Activated CD4-positive, alpha-beta T cell treated with anti-CD3 and anti-CD28 coated beads, Interleukin-2, amount 10 ng/mL, durations not matched to agents 7 days and 5 days (primary cell): ENCODE measurements at regions not wholly inside any gene's neighbourhood (a gene's known extent, or its start where the extent isn't known, plus 50 kb on each side); places are given as distances from the start of the nearest gene placed in this dataset.
"Not testable (repeated sequence)": the region's sequence is repeated elsewhere in the genome, so short reads cannot be mapped to it uniquely, and the experiment has no call there.

Experiments used
- CTCF ChIA-PET: fragments of 350-600 bp; sonication (Branson Sonifier 250); formaldehyde crosslinking; loops from one replicate; lab custom pipeline; 2021; ENCODE audit warnings: antibody characterized with exemption; lab: Charles Lee
- POLR2A ChIA-PET: fragments of 350-600 bp; sonication (Branson Sonifier 250); formaldehyde crosslinking; loops from one replicate; lab custom pipeline; 2021; ENCODE audit warnings: antibody characterized with exemption; lab: Charles Lee
- DNase-seq: peaks from one replicate; pipeline ENCODE4 v3.0.0-alpha.2; 2020
- H3K27ac Mint-ChIP-seq: one replicate; pipeline ENCODE4 v1.8.0; 2021; ENCODE audit warnings: mild to moderate bottlenecking, moderate library complexity, mixed read lengths
- H3K27me3 Mint-ChIP-seq: one replicate; pipeline ENCODE4 v1.8.0; 2021; ENCODE audit warnings: mixed read lengths
- H3K36me3 Mint-ChIP-seq: one replicate; pipeline ENCODE4 v1.8.0; 2021; ENCODE audit warnings: low read depth, mixed read lengths
- H3K4me1 Mint-ChIP-seq: one replicate; pipeline ENCODE4 v1.8.0; 2021; ENCODE audit warnings: mixed read lengths
- H3K4me3 Mint-ChIP-seq: one replicate; pipeline ENCODE4 v1.8.0; 2021; ENCODE audit warnings: mild to moderate bottlenecking, moderate library complexity, mixed read lengths
- H3K9me3 Mint-ChIP-seq: one replicate; pipeline ENCODE4 v1.8.0; 2021; ENCODE audit warnings: mixed read lengths

DNA sequence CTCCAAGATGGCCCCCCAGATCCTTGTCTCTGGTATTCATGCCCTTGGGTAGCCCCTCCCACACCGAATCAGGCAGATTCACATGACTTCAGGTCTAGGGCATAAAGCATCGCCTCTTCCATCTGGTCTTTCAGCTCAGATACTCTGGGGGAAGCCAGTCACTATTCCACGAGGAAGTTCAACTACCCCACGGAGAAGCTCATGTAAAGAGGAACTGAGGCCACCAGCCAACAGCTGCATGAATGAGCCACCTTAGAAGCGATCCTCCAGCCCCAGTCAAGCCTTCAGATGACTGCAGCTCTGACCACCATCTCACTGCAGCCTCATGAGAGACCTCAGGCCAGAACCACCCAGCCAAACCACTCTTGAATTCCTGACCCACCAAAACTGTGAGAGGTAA, 54.1 kb downstream of the SOCS3 start:
- Mint-ChIP-seq H3K4me3 (no peak overlapping the region), H3K4me1 (peaks cover 7% of the 10 kb centered on the region), H3K27ac (no peak overlapping the region), H3K36me3 (peaks cover 2% of the 10 kb centered on the region), H3K9me3 (peaks cover 16% of the 10 kb centered on the region), H3K27me3 (peaks cover 4% of the 10 kb centered on the region)
- ChIA-PET POLR2A (no interaction called here), CTCF (interaction anchor here (1.1 to 2.4 kb wide), 7 partner anchors 9 to 119 kb away, joined by 3 to 7 read pairs (median 5); no protein-coding TSS in a partner anchor)
- DNase-seq, result no peak

DNA sequence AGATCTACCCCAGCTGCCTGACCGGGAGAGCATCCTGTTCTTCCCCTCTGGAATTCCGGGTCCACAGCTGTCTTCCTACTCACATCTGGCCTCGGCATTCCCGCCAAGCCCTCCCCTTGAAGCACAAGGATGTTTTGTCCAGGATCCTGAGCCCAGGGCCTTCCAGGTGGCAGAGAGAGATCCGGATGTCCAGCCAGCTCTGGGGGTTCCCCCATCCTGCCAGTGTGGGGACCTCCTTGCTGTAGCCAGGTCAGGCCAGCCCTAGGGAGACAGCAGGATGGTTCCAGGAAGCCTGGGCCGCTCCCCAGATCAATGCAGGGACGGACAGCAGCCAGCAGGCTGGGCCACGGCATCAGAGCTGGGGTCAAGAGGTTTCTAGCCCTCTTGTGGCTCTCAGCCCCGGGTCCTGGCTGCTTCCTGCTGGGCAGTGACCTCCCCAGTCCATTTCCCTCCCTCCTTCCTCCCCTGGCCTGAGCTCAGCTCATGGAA, 55.3 kb downstream of the SOCS3 start:
- H3K9me3 Mint-ChIP-seq, result peaks cover 16% of the 10 kb centered on the region
- H3K4me1 Mint-ChIP-seq, result peaks cover 11% of the 10 kb centered on the region
- no peak for DNase-seq
- peaks cover 4% of the 10 kb centered on the region for H3K27me3 Mint-ChIP-seq
- no peak overlapping the region for H3K4me3 Mint-ChIP-seq
- H3K27ac Mint-ChIP-seq, result no peak overlapping the region
- peaks cover 2% of the 10 kb centered on the region for H3K36me3 Mint-ChIP-seq
- CTCF ChIA-PET, result interaction anchor here (1.2 to 2.4 kb wide), 8 partner anchors 8 to 120 kb away, joined by 3 to 7 read pairs (median 4); no protein-coding TSS in a partner anchor
- POLR2A ChIA-PET, result no interaction called here

DNA sequence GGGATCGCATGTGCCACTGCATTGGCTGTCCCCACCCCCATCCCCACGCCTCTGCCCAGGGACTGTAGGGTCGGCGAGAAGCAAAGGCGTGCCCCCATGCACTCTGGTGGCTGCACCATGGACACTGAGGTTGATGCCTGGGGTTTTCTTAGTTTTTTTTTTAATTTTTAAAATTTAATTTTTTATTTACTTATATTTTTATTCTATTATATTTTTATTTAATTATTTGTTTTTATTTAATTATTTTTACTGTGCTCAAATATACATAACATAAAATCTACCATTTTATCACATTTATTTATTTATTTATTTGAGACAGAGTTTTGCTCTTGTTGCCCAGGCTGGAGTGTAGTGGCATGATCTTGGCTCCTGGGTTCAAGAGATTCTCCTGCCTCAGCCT, 57.4 kb downstream of the SOCS3 start:
- Mint-ChIP-seq H3K27ac (no peak overlapping the region), H3K36me3 (peaks cover 2% of the 10 kb centered on the region), H3K4me3 (no peak overlapping the region), H3K9me3 (peaks cover 16% of the 10 kb centered on the region), H3K27me3 (peaks cover 4% of the 10 kb centered on the region), H3K4me1 (peaks cover 11% of the 10 kb centered on the region)
- no peak for DNase-seq
- CTCF ChIA-PET, result no interaction called here
- POLR2A ChIA-PET, result no interaction called here

DNA sequence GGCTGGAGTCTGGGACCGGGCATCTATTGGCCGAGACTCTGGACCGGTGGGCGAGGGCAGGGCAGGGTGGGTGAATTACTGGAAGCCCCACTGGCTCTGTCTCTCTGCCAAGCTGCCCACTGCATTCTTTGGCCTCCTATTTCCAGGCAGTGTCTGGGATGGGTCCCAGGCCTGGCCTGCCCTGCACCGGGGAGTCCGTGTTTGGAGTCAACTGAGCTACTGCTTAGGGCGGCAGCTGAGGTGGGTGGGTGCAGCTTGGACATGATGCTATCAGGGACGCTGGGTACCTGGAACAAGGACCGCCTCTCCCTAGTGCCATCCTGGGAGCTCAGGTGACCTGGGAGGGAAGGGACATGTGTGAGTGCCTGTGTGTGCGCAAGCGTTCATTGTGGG, 58.1 kb downstream of the SOCS3 start:
- H3K36me3 Mint-ChIP-seq, result peaks cover 2% of the 10 kb centered on the region
- ChIA-PET CTCF (interaction anchor here (1.8 kb wide), 1 partner anchor 14 kb away, joined by 5 read pairs; no protein-coding TSS in a partner anchor), POLR2A (no interaction called here)
- DNase-seq, result no peak
- no peak overlapping the region for H3K4me3 Mint-ChIP-seq
- peaks cover 13% of the 10 kb centered on the region for H3K4me1 Mint-ChIP-seq
- H3K27ac Mint-ChIP-seq, result no peak overlapping the region
- peaks cover 11% of the 10 kb centered on the region for H3K9me3 Mint-ChIP-seq
- H3K27me3 Mint-ChIP-seq, result peaks cover 2% of the 10 kb centered on the region

DNA sequence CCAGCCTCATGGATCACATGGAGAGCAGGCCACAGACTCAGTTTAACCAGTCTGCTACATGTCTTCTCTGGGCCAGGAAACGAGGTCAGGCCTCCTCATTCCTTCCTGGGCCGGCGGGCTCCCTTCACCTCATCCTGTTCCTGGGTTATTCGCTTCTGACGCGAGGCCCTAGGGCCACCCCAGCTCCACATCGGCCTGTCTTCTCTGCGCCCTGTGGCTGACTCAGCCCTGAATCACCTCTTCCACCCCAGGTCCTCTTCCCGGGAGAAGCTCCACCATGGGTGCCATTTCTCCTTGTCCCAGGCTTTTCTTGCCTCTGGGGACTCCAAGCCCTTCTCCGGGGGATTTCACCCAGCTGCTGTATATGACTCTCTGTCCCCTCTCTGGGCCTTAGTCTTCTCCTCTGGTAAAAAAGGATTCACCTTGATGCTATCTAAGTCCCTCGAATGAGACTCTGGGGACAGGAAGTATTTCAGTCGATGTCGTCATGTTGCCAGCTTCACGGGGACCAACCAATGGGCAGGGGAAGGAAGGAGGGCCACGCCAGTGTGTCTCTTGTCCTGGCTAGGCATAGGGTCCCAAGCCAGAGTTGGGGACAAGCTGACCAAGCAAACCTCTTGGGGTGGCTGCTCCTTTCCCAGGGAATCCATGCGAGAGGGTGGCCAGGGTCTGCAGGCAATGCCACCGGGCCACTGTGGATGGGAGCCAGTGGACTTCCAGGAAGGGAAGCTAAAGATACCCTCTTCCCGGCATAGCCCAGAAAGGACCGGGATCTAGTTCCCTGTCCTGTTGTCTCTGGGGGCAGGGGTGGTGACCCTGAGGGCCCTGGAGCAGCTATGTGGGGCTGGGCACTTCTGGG, 58.7 kb downstream of the SOCS3 start:
- H3K27me3 Mint-ChIP-seq, result no peaks in the 10 kb centered on the region
- H3K9me3 Mint-ChIP-seq, result peaks cover 6% of the 10 kb centered on the region
- H3K4me1 Mint-ChIP-seq, result peaks cover 13% of the 10 kb centered on the region
- H3K4me3 Mint-ChIP-seq, result no peak overlapping the region
- H3K27ac Mint-ChIP-seq, result peak overlapping the region; percentile 84
- ChIA-PET POLR2A (no interaction called here), CTCF (interaction anchor here (1.8 kb wide), 1 partner anchor 13 kb away, joined by 5 read pairs; no protein-coding TSS in a partner anchor)
- no peak for DNase-seq
- peaks cover under 1% of the 10 kb centered on the region for H3K36me3 Mint-ChIP-seq

DNA sequence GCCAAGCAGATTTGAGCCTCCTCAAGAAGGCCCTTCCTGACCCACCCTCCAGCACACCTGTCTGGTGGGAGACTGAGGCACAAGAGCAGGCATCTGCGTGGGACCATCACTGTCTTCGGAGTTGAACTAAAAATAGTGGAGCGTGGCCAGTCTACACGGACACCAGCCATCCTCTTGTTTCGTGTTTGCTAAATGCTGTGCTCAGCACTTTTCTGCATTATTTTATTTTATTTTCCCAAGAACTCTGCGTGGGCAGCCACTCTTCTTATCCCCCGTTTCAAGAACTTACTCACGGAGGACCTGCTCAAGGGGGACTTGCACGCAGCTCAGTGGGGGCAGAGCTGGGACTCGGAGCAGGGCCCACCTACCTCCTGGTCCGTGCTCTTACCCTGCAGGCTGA, 60.8 kb downstream of the SOCS3 start:
- Mint-ChIP-seq H3K36me3 (no peaks in the 10 kb centered on the region), H3K27me3 (no peaks in the 10 kb centered on the region), H3K9me3 (no peaks in the 10 kb centered on the region), H3K27ac (no peak overlapping the region), H3K4me3 (no peak overlapping the region), H3K4me1 (peaks cover 13% of the 10 kb centered on the region)
- CTCF ChIA-PET, result interaction anchor here (0.9 to 1.1 kb wide), 2 partner anchors 8 to 123 kb away, joined by 3 read pairs; no protein-coding TSS in a partner anchor
- POLR2A ChIA-PET, result no interaction called here
- no peak for DNase-seq

DNA sequence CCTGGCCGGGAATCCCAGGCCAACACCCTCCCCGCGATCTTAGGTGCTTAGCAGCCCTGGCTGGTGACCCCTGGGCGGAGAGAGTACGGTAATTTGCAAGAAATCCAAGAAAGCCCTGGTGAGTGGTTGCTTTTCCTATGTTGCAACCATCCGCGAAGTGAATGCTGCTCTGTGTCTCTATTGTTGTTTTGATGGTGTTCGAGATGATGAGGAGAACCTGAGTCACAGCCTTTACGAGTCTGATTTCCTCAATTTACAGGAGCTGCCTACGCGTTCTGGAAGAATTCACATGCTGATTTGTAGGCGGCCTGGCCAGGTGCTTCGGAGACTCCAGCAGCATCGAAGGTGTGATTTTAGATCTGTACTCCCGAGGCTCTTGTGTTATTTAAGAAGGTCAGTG, 63.3 kb downstream of the TMEM235 start:
- POLR2A ChIA-PET, result no interaction called here
- Mint-ChIP-seq H3K4me1 (peaks cover 2% of the 10 kb centered on the region), H3K9me3 (no peaks in the 10 kb centered on the region)

DNA sequence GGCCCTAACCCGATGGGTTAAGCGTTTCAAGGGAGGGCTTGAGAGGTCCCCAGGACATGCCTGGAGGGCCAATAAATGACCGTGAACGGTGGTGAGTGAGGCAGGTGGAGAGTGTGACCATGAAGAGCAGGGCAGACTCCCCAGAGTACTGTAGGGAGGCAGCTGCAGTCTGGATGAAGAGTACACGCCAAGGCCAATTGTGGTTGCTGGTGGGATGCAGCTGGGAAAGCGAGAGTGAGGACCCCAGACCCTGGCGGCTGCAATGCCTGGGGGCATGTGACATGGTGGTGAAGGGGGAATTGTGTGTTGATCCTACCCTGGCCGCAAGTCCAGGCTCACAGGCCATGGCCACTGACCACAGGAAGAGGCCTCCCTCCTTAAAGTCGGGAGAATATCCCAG, 62.9 kb downstream of the TMEM235 start:
- no peaks in the 10 kb centered on the region for H3K36me3 Mint-ChIP-seq
- peaks cover 2% of the 10 kb centered on the region for H3K4me1 Mint-ChIP-seq
- ChIA-PET POLR2A (no interaction called here), CTCF (no interaction called here)
- H3K4me3 Mint-ChIP-seq, result no peak overlapping the region
- no peaks in the 10 kb centered on the region for H3K9me3 Mint-ChIP-seq
- no peak for DNase-seq
- H3K27me3 Mint-ChIP-seq, result no peaks in the 10 kb centered on the region
- no peak overlapping the region for H3K27ac Mint-ChIP-seq

More for the DNA sequence above, 63.3 kb downstream of the TMEM235 start:
- CTCF ChIA-PET, result no interaction called here
- no peak for DNase-seq
- Mint-ChIP-seq H3K36me3 (no peaks in the 10 kb centered on the region), H3K4me3 (no peak overlapping the region), H3K27ac (no peak overlapping the region), H3K27me3 (no peaks in the 10 kb centered on the region)

DNA sequence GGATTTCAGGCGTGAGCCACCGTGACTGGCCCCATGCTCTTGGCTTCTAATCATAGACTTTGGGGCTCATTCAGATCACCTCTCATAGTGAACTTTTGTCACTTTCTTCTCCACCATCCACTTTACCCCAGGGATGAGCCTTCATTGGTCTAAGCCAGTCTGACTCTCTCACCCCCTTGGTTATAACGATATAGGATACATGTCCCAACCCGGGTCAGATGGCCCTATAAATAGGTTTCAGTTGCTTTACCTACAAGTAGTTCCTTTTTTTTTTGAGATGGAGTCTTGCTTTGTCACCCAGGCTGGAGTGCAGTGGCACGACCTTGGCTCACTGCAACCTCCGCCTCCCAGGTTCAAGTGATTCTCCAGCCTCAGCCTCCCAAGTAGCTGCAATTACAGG, 61.7 kb downstream of the TMEM235 start:
- POLR2A ChIA-PET, H3K9me3 Mint-ChIP-seq: not testable (repeated sequence)
- CTCF ChIA-PET, result interaction anchor here (0.6 kb wide), 1 partner anchor 153 kb away, joined by 3 read pairs; no protein-coding TSS in a partner anchor

DNA sequence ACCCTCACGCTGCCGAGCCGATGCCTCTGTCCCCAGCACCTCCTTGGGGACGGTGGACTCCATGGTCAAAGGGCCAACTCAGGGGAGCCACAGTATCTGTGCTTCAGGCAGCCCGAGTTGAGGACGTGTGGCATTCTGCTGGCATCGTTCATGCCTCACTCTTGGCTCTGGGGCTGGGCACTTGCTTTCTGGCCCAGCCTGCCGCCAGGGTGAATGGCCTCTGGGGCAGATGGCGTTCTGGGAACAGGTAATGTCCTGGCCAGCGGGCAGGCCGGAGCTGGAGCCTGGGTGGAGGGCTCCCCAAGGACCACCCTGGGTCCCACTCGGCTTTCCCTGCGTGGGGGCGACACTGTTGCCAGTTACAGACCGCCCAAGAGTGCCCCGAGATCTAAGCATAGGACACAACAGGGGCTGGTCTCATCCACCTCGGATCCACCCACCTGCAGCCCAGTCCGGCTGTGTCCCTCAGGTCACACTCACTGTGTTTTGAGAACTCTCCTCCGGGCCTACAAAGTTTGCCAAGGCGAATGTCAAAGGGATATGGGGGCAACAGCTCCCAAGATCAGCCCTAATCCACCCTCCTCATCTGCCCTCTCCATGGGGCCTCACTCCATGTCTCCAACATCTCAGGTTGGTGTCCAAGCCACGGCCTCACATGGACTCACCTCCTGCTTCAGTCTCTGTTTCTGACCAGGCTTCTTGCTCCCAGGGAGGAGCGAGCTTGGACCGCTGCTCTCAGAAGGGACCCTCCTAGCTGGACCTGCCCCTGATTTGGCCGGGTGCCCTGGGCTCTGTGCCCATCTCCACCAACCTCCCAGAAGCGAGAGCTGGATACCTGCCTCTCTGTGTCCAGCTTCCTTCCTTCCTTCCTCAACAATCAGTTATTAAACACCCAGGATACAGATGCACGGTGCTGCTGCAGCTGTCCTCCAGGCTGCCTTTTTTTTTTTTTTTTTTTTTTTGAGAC, 60.8 kb downstream of the TMEM235 start:
- Mint-ChIP-seq H3K9me3 (no peaks in the 10 kb centered on the region), H3K4me3 (no peak overlapping the region), H3K27ac (no peak overlapping the region), H3K36me3 (no peaks in the 10 kb centered on the region), H3K4me1 (peaks cover 4% of the 10 kb centered on the region), H3K27me3 (no peaks in the 10 kb centered on the region)
- ChIA-PET POLR2A (no interaction called here), CTCF (interaction anchor here (0.6 kb wide), 1 partner anchor 152 kb away, joined by 3 read pairs; no protein-coding TSS in a partner anchor)
- DNase-seq, result no peak

More for the DNA sequence above, 61.7 kb downstream of the TMEM235 start:
- not testable (repeated sequence) for H3K36me3 Mint-ChIP-seq, H3K27me3 Mint-ChIP-seq, DNase-seq, H3K4me3 Mint-ChIP-seq, H3K27ac Mint-ChIP-seq, H3K4me1 Mint-ChIP-seq

DNA sequence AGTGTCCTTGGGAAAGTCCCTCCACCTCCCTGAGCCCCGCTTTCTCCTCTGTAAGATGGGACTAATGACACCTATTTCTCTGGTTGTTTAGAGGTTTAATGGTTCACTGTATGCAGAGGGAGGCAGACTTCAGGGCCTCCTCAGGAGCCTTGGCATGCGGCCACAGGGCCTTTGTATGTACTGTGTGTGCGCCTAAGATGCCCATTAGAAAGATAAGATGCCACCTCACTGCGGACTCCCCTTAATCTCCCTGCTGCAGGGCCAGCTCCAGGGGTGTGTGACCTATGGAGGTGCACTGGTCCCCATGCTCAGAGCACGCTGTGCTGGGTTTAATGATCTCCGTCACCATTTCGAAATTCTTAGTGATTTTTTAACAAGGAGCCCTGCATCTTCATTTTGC, 59.3 kb downstream of the TMEM235 start:
- Mint-ChIP-seq H3K9me3 (no peaks in the 10 kb centered on the region), H3K4me3 (no peak overlapping the region), H3K27ac (peak overlapping the region; percentile 54), H3K27me3 (no peaks in the 10 kb centered on the region), H3K36me3 (no peaks in the 10 kb centered on the region), H3K4me1 (peaks cover 4% of the 10 kb centered on the region)
- DNase-seq, result no peak
- ChIA-PET POLR2A (no interaction called here), CTCF (interaction anchor here (0.7 to 1.5 kb wide), 6 partner anchors 9 to 131 kb away, joined by 3 to 5 read pairs (median 3); partner anchors contain the start of gene SOCS3)
